HepG2 (cell line): ENCODE measurements at regions not wholly inside any gene's neighbourhood (a gene's known extent, or its start where the extent isn't known, plus 50 kb on each side); places are given as distances from the start of the nearest gene placed in this dataset.

ENCODE experiments used
- CTCF ChIP-seq: sonication (generic); formaldehyde crosslinking; IDR thresholded peaks from 2 replicates; pipeline ENCODE4 v1.5.0; 2020; ENCODE audit warnings: mild to moderate bottlenecking, missing genetic modification reagents, moderate library complexity
- E2F5 ChIP-seq: sonication (generic); formaldehyde crosslinking; conservative IDR thresholded peaks from 2 replicates; pipeline ENCODE4 v1.4.0; 2020; ENCODE audit warnings: missing genetic modification reagents
- GABPA ChIP-seq, 2 experiments: IDR thresholded peaks; 2 replicates each; pipeline ENCODE4 v1.6.1; 2011 to 2016; ENCODE audit warnings: low read depth in 2 of 2, low read length in 1 of 2, missing biosample characterization in 1 of 2, missing genetic modification characterization in 1 of 2
- GTF2F1 ChIP-seq: fragments of 150-350 bp; IDR thresholded peaks from 2 replicates; pipeline ENCODE4 v1.6.1; 2014; ENCODE audit warnings: low read length
- NFIC ChIP-seq: IDR thresholded peaks from 2 replicates; pipeline ENCODE4 v1.6.1; 2012; ENCODE audit warnings: mild to moderate bottlenecking, low read length, inconsistent platforms
- PAWR ChIP-seq: sonication (generic); formaldehyde crosslinking; IDR thresholded peaks from 2 replicates; pipeline ENCODE4 v1.4.0; 2020; ENCODE audit warnings: missing genetic modification reagents, mild to moderate bottlenecking, borderline replicate concordance
- YY1 ChIP-seq: IDR thresholded peaks from 2 replicates; pipeline ENCODE4 v1.6.1; 2011; ENCODE audit warnings: low read length, low read depth, moderate library complexity, mild to moderate bottlenecking; ENCODE audit not compliant: insufficient read depth, insufficient replicate concordance
- ZFP1 ChIP-seq: IDR thresholded peaks from 2 replicates; pipeline ENCODE4 v1.6.1; 2016
- ZFP36 ChIP-seq: fragments of 150-350 bp; IDR thresholded peaks from 2 replicates; pipeline ENCODE4 v1.6.1; 2018; ENCODE audit warnings: borderline replicate concordance, low read length, low read depth; ENCODE audit not compliant: partially characterized antibody

GRCh38 chr1:222967466-222968240 is 152.8 kb downstream of the DISP1 start:
- TF ChIP-seq CTCF (no peak), GABPA (IDR thresholded peaks at IDR 0.05; ENCODE audit: low read depth, low read length) (no peak), GABPA (CRISPR knock-in tag; IDR thresholded peaks at IDR 0.05; ENCODE audit: low read depth) (no peak), E2F5 (CRISPR knock-in tag) (no peak), ZFP1 (CRISPR knock-in tag) (no peak), PAWR (CRISPR knock-in tag) (no peak), YY1 (no peak), GTF2F1 (no peak), NFIC (no peak), ZFP36 (no peak)
